Activated B cell treated with CpG ODN at 0.5 μM for 24 hours (primary cell): ENCODE measurements at regions not wholly inside any gene's neighbourhood (a gene's known extent, or its start where the extent isn't known, plus 50 kb on each side); places are given as distances from the start of the nearest gene placed in this dataset.
"Not testable (repeated sequence)": the region's sequence is repeated elsewhere in the genome, so short reads cannot be mapped to it uniquely, and the experiment has no call there.

ENCODE experiments used
- ATAC-seq: fragments of 200-7000 bp; cut with Tn5 transposase; one replicate; pipeline ENCODE4 v1.10.0; 2021; ENCODE audit warnings: low read depth, mild to moderate bottlenecking, moderate library complexity
- CTCF ChIA-PET: fragments of 350-600 bp; sonication (Branson Sonifier 250); formaldehyde crosslinking; loops from one replicate; lab custom pipeline; 2021; ENCODE audit warnings: antibody characterized with exemption; lab: Charles Lee
- POLR2A ChIA-PET: fragments of 350-600 bp; sonication (Branson Sonifier 250); formaldehyde crosslinking; loops from one replicate; lab custom pipeline; 2021; ENCODE audit warnings: antibody characterized with exemption; lab: Charles Lee
- DNase-seq: peaks from one replicate; pipeline ENCODE4 v3.0.0; 2022
- H3K27ac Mint-ChIP-seq: one replicate; pipeline ENCODE4 v1.8.0; 2020; ENCODE audit warnings: mixed read lengths
- H3K27me3 Mint-ChIP-seq: one replicate; pipeline ENCODE4 v1.8.0; 2021; ENCODE audit warnings: mixed read lengths
- H3K36me3 Mint-ChIP-seq: one replicate; pipeline ENCODE4 v1.8.0; 2021; ENCODE audit warnings: low read depth, mixed read lengths
- H3K4me1 Mint-ChIP-seq: one replicate; pipeline ENCODE4 v1.8.0; 2021; ENCODE audit warnings: mixed read lengths
- H3K4me3 Mint-ChIP-seq: one replicate; pipeline ENCODE4 v1.8.0; 2020; ENCODE audit warnings: mild to moderate bottlenecking, mixed read lengths
- H3K9me3 Mint-ChIP-seq: one replicate; pipeline ENCODE4 v1.8.0; 2020; ENCODE audit warnings: mixed read lengths
- intact Hi-C: fragments of 100-400 bp; cut with micrococcal nuclease; formaldehyde crosslinking; loops from one replicate; pipeline ENCODE4 v1.15.1; 2024
- TF ChIP-seq, protein P1 (sequence below): fragments of 200-600 bp; IDR thresholded peaks from one replicate; pipeline ENCODE4 v1.8.0; 2022; ENCODE audit warnings: antibody characterized with exemption, mild to moderate bottlenecking

DNA sequence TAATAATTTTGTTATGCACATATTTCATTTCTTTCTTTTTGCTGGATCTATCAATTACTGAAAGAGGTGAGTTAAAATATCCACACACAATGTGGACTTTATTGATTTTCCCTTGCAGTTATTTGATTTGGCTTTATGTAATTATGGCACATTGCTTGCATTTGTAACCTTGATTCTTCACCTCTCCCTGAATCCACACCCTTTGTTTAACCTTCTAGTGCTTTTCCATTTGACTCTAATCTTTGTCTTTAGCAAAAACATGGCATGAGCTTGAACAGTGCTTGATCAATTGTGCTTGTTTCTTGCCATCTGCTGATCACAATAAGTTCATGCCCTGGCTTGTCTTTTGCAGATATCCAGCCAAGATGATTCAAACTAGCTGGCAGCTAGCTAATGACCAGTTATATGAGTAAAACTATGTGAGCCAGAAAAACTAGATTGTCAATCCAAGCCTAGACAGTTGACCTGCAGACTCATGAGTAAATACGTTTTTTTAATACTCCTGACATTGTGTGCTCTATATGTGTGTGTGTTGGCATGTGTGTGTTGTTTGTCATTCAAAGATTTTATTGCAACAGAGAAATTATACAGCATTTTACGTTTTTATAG, 899.2 kb downstream of the NCAM2 start:
- H3K9me3 Mint-ChIP-seq, result peaks cover 9% of the 10 kb centered on the region
- H3K4me3 Mint-ChIP-seq, result no peak overlapping the region
- H3K4me1 Mint-ChIP-seq, result no peaks in the 10 kb centered on the region
- no peaks in the 10 kb centered on the region for H3K27me3 Mint-ChIP-seq
- ATAC-seq (no peak), DNase-seq (no peak)
- intact Hi-C loops, result no loop called here
- H3K36me3 Mint-ChIP-seq, result no peaks in the 10 kb centered on the region
- ChIA-PET POLR2A (no interaction called here), CTCF (no interaction called here)
- TF ChIP-seq, protein P1, sequence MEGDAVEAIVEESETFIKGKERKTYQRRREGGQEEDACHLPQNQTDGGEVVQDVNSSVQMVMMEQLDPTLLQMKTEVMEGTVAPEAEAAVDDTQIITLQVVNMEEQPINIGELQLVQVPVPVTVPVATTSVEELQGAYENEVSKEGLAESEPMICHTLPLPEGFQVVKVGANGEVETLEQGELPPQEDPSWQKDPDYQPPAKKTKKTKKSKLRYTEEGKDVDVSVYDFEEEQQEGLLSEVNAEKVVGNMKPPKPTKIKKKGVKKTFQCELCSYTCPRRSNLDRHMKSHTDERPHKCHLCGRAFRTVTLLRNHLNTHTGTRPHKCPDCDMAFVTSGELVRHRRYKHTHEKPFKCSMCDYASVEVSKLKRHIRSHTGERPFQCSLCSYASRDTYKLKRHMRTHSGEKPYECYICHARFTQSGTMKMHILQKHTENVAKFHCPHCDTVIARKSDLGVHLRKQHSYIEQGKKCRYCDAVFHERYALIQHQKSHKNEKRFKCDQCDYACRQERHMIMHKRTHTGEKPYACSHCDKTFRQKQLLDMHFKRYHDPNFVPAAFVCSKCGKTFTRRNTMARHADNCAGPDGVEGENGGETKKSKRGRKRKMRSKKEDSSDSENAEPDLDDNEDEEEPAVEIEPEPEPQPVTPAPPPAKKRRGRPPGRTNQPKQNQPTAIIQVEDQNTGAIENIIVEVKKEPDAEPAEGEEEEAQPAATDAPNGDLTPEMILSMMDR, result no peak
- H3K27ac Mint-ChIP-seq, result no peak overlapping the region

DNA sequence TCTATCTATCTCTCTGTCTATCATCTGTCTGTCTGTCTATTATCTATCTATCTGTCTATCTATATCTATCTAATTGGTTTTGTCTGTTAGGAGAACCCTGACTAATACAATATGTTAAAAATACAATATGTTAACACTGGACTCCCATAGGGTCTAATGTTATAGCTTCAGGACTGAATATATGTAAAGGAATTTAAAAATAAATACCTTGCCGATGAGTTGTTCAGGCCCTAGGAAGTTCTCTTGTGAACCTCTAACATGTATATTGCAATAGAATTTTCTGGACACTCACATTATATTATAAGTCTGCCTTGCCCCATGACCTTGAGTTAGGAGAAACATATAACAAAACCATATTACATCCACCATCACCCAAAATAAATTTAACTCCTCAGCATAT, 900.6 kb downstream of the NCAM2 start:
- ChIA-PET POLR2A (no interaction called here), CTCF (no interaction called here)
- Mint-ChIP-seq H3K36me3 (no peaks in the 10 kb centered on the region), H3K4me1 (no peaks in the 10 kb centered on the region), H3K27ac (no peak overlapping the region), H3K4me3 (no peak overlapping the region), H3K27me3 (no peaks in the 10 kb centered on the region), H3K9me3 (peaks cover 6% of the 10 kb centered on the region)
- ATAC-seq, result no peak
- intact Hi-C loops, result no loop called here
- DNase-seq, result no peak
- TF ChIP-seq, protein P1, result no peak

DNA sequence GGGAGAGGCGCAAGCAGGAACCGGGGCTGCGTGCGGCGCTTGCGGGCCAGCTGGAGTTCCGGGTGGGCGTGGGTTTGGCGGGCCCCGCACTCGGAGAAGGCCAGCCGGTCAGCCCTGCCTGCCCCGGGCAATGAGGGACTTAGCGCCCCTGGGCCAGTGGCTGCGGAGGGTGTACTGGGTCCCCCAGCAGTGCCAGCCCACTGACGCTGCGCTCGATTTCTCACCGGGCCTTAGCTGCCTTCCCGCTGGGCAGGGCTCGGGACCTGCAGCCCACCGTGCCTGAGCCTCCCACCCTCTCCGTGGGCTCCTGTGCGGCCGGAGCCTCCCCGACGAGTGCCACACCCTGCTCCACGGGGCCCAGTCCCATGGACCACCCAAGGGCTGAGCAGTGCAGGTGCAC, 904.2 kb downstream of the NCAM2 start:
- H3K9me3 Mint-ChIP-seq, intact Hi-C loops, H3K4me3 Mint-ChIP-seq: not testable (repeated sequence)

DNA sequence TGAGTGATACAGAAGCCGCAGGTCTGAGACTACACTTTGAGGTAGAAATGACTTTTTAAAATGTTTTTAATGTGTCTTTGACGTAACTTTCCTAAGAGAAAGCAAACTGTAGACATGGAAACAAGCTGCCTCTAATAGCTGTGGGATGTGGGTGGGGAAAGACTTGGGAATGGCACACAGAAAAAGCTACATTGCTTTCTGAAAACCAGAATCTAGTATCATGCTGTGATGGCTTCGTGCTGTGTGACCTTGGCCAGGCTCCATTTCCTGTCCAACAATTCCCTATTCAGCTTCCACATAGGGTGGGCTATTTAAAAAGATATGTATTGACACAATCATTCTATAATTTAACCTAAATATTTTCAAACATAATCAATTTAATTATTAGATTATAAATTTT, 909.1 kb downstream of the NCAM2 start:
- H3K36me3 Mint-ChIP-seq, result no peaks in the 10 kb centered on the region
- H3K9me3 Mint-ChIP-seq, result no peaks in the 10 kb centered on the region
- intact Hi-C loops, result no loop called here
- H3K4me3 Mint-ChIP-seq, result no peak overlapping the region
- POLR2A ChIA-PET, result no interaction called here
- no peak for DNase-seq
- no peaks in the 10 kb centered on the region for H3K27me3 Mint-ChIP-seq
- H3K27ac Mint-ChIP-seq, result no peak overlapping the region
- ATAC-seq, result no peak
- CTCF ChIA-PET, result no interaction called here
- TF ChIP-seq, protein P1, result no peak
- no peaks in the 10 kb centered on the region for H3K4me1 Mint-ChIP-seq

More for the DNA sequence above, 904.2 kb downstream of the NCAM2 start:
- H3K4me1 Mint-ChIP-seq, H3K27ac Mint-ChIP-seq, CTCF ChIA-PET, DNase-seq, POLR2A ChIA-PET, H3K27me3 Mint-ChIP-seq, H3K36me3 Mint-ChIP-seq, ATAC-seq: not testable (repeated sequence)

DNA sequence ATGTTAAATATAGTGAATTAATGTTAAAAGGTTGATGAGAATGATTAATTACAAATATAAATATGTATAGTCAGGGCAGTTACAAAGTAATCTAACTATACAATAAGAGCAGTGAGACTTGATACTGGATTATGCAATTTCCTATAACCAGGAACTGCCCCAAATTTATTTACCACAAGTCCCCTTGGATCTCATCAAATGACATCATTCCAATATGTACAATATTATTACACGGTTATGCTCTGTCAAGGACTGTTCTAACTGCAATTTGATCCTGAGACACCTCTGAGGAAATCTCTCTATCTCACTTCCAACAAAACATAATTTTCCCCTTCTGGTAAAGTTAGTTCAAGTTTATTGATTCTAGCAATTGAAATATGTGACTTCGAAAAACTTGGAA, 917.6 kb downstream of the NCAM2 start:
- Mint-ChIP-seq H3K27me3 (no peaks in the 10 kb centered on the region), H3K36me3 (no peaks in the 10 kb centered on the region), H3K9me3 (peaks cover 4% of the 10 kb centered on the region), H3K4me1 (no peaks in the 10 kb centered on the region), H3K4me3 (no peak overlapping the region), H3K27ac (no peak overlapping the region)
- ChIA-PET CTCF (no interaction called here), POLR2A (no interaction called here)
- no peak for ATAC-seq
- no peak for DNase-seq
- intact Hi-C loops, result no loop called here
- TF ChIP-seq, protein P1, result no peak
